ENCODE measurements at regions not wholly inside any gene's neighbourhood (a gene's known extent, or its start where the extent isn't known, plus 50 kb on each side); places are given as distances from the start of the nearest gene placed in this dataset.

GRCh38 chr6:81682235-81682795 lies 70.2 kb downstream of the TENT5A start:
- TF ChIP-seq, protein P1, sequence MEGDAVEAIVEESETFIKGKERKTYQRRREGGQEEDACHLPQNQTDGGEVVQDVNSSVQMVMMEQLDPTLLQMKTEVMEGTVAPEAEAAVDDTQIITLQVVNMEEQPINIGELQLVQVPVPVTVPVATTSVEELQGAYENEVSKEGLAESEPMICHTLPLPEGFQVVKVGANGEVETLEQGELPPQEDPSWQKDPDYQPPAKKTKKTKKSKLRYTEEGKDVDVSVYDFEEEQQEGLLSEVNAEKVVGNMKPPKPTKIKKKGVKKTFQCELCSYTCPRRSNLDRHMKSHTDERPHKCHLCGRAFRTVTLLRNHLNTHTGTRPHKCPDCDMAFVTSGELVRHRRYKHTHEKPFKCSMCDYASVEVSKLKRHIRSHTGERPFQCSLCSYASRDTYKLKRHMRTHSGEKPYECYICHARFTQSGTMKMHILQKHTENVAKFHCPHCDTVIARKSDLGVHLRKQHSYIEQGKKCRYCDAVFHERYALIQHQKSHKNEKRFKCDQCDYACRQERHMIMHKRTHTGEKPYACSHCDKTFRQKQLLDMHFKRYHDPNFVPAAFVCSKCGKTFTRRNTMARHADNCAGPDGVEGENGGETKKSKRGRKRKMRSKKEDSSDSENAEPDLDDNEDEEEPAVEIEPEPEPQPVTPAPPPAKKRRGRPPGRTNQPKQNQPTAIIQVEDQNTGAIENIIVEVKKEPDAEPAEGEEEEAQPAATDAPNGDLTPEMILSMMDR (IDR thresholded peaks at IDR 0.05) = no peak
- no peak for TF ChIP-seq POLR2A (IDR thresholded peaks at IDR 0.05)

All from lower leg skin (tissue), 3 donors.